ENCODE measurements at regions not wholly inside any gene's neighbourhood (a gene's known extent, or its start where the extent isn't known, plus 50 kb on each side); places are given as distances from the start of the nearest gene placed in this dataset.

DNA sequence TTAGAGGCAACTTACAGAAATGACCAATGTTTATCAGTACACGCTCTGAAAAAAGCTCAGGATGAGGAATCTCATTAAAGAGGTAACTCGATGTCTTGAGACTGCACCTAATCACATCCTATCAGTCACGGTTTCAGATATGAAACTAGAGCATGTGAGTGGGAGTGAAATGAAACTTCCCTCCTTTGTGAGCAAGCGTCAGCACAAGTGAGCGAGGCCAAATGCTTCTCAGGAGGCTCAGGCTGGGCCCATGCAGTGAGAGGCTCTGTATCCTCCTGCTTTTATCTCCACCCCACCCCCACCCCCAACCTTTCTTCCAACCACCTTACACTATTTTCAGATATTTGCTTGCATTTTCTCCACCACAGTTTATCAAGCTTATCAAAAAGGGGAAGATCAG lies 140.8 kb upstream of the RIMS1 start:
- H3K4me3 ChIP-seq (ENCODE audit: low read depth, low read length, poor library complexity, severe bottlenecking), result no peak overlapping the region
- no peaks in the 10 kb centered on the region for H3K9me3 ChIP-seq (ENCODE audit: low read length)
- ChIA-PET CTCF (ENCODE audit: unreplicated experiment) (no interaction called here), POLR2A (interaction anchor here (0.6 to 1.3 kb wide), 2 partner anchors 11 to 526 kb away, joined by 3 to 4 read pairs; no protein-coding TSS in a partner anchor)
- no peaks in the 10 kb centered on the region for H3K9me2 ChIP-seq (ENCODE audit: insufficient read depth, low read length)
- H3K27ac ChIP-seq (ENCODE audit: low read depth, low read length, poor library complexity, severe bottlenecking), result no peak overlapping the region
- H3K4me1 ChIP-seq (ENCODE audit: insufficient read depth, low read length, poor library complexity, severe bottlenecking), result no peaks in the 10 kb centered on the region
- no peaks in the 10 kb centered on the region for H3K79me2 ChIP-seq (ENCODE audit: insufficient read depth, low read depth, low read length)
- TF ChIP-seq, protein P1, sequence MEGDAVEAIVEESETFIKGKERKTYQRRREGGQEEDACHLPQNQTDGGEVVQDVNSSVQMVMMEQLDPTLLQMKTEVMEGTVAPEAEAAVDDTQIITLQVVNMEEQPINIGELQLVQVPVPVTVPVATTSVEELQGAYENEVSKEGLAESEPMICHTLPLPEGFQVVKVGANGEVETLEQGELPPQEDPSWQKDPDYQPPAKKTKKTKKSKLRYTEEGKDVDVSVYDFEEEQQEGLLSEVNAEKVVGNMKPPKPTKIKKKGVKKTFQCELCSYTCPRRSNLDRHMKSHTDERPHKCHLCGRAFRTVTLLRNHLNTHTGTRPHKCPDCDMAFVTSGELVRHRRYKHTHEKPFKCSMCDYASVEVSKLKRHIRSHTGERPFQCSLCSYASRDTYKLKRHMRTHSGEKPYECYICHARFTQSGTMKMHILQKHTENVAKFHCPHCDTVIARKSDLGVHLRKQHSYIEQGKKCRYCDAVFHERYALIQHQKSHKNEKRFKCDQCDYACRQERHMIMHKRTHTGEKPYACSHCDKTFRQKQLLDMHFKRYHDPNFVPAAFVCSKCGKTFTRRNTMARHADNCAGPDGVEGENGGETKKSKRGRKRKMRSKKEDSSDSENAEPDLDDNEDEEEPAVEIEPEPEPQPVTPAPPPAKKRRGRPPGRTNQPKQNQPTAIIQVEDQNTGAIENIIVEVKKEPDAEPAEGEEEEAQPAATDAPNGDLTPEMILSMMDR (conservative IDR thresholded peaks at IDR 0.05; ENCODE audit: low read length), result no peak
- no peak for TF ChIP-seq EZH2phosphoT487 (IDR thresholded peaks at IDR 0.05; ENCODE audit: borderline replicate concordance, low read depth, low read length)
- H3K4me2 ChIP-seq (ENCODE audit: low read length), result no peak overlapping the region
- intact Hi-C loops (cut with micrococcal nuclease; ENCODE audit: unreplicated experiment), result no loop called here
- DNase-seq (ENCODE audit: low spot score), result no peak
- H4K20me1 ChIP-seq (ENCODE audit: insufficient read depth, low read length), result no peaks in the 10 kb centered on the region
- no peaks in the 10 kb centered on the region for H3K36me3 ChIP-seq (ENCODE audit: insufficient read depth, low read length)
- BruUV-seq (replicated peaks), result no TSS peak
- H2AFZ ChIP-seq (ENCODE audit: low read length), result no peak overlapping the region

DNA sequence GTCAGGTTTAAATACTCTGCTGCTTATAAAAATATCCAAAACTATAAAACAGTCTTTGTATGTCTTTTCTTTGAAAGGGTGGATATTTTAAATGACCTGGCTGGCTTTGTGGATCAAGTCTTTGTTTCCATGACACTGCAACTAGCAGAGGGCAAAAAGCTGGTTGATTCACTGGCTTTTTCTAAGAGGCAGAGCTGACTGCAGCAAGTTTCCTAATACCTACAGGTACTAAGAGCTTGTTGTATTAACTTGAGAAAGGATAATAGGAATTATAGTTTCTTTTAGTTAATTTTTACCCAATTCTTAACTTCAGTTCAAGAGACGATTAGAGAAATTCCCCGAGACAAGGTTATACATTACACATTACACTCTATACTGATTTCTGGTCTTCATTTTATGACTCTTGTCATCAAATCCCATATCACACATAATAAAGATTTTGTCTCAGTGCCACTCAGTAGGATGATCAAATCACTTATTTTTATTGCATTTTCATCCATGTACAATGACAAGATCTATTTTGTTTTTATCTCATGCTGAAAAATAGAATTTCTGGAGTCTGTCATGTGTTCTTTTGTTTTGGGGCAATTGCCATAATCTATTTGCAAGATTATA lies 120.1 kb upstream of the RIMS1 start:
- Histone ChIP-seq H2AFZ (ENCODE audit: low read length) (no peak overlapping the region), H3K4me1 (ENCODE audit: insufficient read depth, low read length, poor library complexity, severe bottlenecking) (no peaks in the 10 kb centered on the region), H3K9me3 (ENCODE audit: low read length) (no peaks in the 10 kb centered on the region), H3K9me2 (ENCODE audit: insufficient read depth, low read length) (no peaks in the 10 kb centered on the region), H3K36me3 (ENCODE audit: insufficient read depth, low read length) (no peaks in the 10 kb centered on the region), H3K27ac (ENCODE audit: low read depth, low read length, poor library complexity, severe bottlenecking) (no peak overlapping the region), H3K4me3 (ENCODE audit: low read depth, low read length, poor library complexity, severe bottlenecking) (no peak overlapping the region), H4K20me1 (ENCODE audit: insufficient read depth, low read length) (no peaks in the 10 kb centered on the region), H3K79me2 (ENCODE audit: insufficient read depth, low read depth, low read length) (no peaks in the 10 kb centered on the region), H3K4me2 (ENCODE audit: low read length) (no peak overlapping the region)
- BruUV-seq (replicated peaks), result no TSS peak
- DNase-seq (ENCODE audit: low spot score), result no peak
- intact Hi-C loops (cut with micrococcal nuclease; ENCODE audit: unreplicated experiment), result no loop called here
- ChIA-PET CTCF (ENCODE audit: unreplicated experiment) (no interaction called here), POLR2A (no interaction called here)
- no peak for TF ChIP-seq EZH2phosphoT487 (IDR thresholded peaks at IDR 0.05; ENCODE audit: borderline replicate concordance, low read depth, low read length)
- TF ChIP-seq, protein P1 (conservative IDR thresholded peaks at IDR 0.05; ENCODE audit: low read length), result no peak

DNA sequence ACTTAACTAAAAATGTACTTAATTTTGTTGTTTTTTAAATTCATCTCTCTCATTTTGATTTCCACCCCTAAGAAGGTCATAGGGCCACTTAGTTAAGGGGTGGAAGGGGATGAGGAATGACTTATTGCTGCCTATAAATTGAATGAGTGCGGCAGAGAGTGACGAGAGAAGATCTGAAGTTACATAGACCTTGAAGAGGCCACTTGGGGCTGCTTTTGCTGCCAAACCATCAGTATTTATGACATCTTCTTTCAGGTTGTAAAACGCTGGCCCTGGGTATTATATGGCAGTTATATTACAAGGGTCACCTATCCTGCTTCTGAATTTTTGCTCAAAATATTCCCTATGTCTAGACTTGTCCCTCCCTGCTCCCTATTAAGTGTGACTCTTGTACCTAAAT lies 119.6 kb upstream of the RIMS1 start:
- CTCF ChIA-PET (ENCODE audit: unreplicated experiment), result no interaction called here

More for the DNA sequence above, 119.6 kb upstream of the RIMS1 start:
- TF ChIP-seq EZH2phosphoT487 (IDR thresholded peaks at IDR 0.05; ENCODE audit: borderline replicate concordance, low read depth, low read length), result no peak
- TF ChIP-seq, protein P1 (conservative IDR thresholded peaks at IDR 0.05; ENCODE audit: low read length), result no peak
- POLR2A ChIA-PET, result no interaction called here
- DNase-seq (ENCODE audit: low spot score), result no peak
- no peaks in the 10 kb centered on the region for H3K4me1 ChIP-seq (ENCODE audit: insufficient read depth, low read length, poor library complexity, severe bottlenecking)
- H3K4me2 ChIP-seq (ENCODE audit: low read length), result no peak overlapping the region
- H4K20me1 ChIP-seq (ENCODE audit: insufficient read depth, low read length), result no peaks in the 10 kb centered on the region
- intact Hi-C loops (cut with micrococcal nuclease; ENCODE audit: unreplicated experiment), result no loop called here
- no peaks in the 10 kb centered on the region for H3K79me2 ChIP-seq (ENCODE audit: insufficient read depth, low read depth, low read length)
- no peak overlapping the region for H2AFZ ChIP-seq (ENCODE audit: low read length)
- H3K9me2 ChIP-seq (ENCODE audit: insufficient read depth, low read length), result no peaks in the 10 kb centered on the region
- no TSS peak for BruUV-seq (replicated peaks)
- H3K9me3 ChIP-seq (ENCODE audit: low read length), result no peaks in the 10 kb centered on the region
- no peak overlapping the region for H3K4me3 ChIP-seq (ENCODE audit: low read depth, low read length, poor library complexity, severe bottlenecking)
- no peak overlapping the region for H3K27ac ChIP-seq (ENCODE audit: low read depth, low read length, poor library complexity, severe bottlenecking)
- no peaks in the 10 kb centered on the region for H3K36me3 ChIP-seq (ENCODE audit: insufficient read depth, low read length)
